Tibial nerve (tissue), 3 donors: ENCODE measurements at regions not wholly inside any gene's neighbourhood (a gene's known extent, or its start where the extent isn't known, plus 50 kb on each side); places are given as distances from the start of the nearest gene placed in this dataset.

Experiments
- CTCF ChIP-seq, 5 experiments: fragments of 200-600 bp in 3 of 5; fragments of 450-650 bp in 2 of 5; sonication (generic) in 3 of 5; IDR thresholded peaks; one replicate each; pipeline ENCODE4 v1.5.1; 2016 to 2019; ENCODE audit warnings: antibody characterized with exemption in 5 of 5, mild to moderate bottlenecking in 3 of 5, moderate library complexity in 2 of 5
- POLR2A ChIP-seq, 2 donors: fragments of 450-650 bp; IDR thresholded peaks; one replicate each; pipeline ENCODE4 v1.6.1; 2017; ENCODE audit warnings: antibody characterized with exemption in 2 of 2, mild to moderate bottlenecking in 2 of 2, moderate library complexity in 2 of 2

DNA sequence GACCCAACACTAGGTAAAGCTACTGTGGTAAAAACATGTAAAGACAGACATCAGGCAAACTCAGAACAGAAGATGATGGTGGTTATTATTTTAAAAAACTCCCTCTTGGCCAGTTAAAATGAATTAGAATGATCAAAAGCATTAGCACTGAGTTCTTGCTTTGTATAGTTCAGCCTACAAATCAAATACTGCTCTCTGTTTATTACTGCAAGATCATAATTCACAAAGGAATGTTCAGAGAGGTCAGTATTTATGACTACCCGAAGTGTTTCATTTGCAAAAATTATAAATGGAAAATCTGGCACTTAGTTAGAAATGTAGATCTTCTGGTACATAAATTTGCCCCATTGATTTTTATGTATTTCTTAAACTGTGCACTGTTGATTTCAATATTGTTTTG is 140.3 kb upstream of the PPP2R2B start:
- TF ChIP-seq CTCF (IDR thresholded peaks at IDR 0.05) (no peak), POLR2A (IDR thresholded peaks at IDR 0.05) (no peak)
